Stimulated activated CD4-positive, alpha-beta T cell treated with anti-CD3 and anti-CD28 coated beads, Interleukin-1b, Interleukin-23, amount 100 ng/mL, for 1 hour (primary cell): ENCODE measurements at regions not wholly inside any gene's neighbourhood (a gene's known extent, or its start where the extent isn't known, plus 50 kb on each side); places are given as distances from the start of the nearest gene placed in this dataset.

Source experiments
- DNase-seq, 2 donors: peaks; one replicate each; pipeline ENCODE4 v3.0.0-alpha.2; 2020; ENCODE audit warnings: low read depth in 2 of 2

DNA sequence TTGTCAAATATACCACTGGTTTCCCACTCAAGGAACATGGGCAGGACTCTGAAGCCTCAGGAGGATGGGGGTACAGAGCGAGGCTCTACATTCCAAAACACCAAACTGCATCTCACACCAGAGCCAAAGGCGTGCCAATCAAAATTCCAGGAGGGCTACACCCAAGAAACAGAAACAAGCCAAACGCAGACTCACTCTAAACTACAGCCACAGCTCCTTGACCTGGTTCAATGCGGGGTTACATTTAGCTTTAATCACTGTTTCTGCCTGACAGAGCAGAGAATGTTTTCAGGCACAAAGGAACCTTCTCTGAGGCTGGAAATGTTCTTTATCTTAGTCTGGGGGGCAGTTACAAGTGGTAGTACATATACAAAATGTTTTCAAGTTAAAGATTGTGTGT is 2121.5 kb upstream of the AGA start:
- DNase-seq: no peak

DNA sequence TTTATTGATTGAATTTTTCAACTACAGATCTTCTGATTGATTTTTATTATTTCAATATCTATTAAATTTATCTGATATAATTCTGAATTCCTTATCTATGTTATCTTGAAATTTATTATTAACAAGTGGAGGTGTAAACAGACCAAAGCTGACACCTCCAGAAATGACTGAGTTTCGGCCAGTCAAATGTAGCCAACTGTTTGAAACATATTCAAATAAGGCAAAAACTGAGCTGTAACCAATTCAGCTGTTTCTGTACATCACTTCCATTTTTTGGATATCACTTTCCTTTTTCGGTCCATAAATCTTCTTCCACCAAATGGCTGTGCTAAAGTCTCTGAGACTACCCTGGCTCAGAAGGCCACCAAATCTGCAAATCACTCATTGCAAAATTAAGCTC is 2127.3 kb upstream of the AGA start:
- no peak for DNase-seq

- DNase-seq: no peak
Observed at GRCh38 chr4:179582164-179582905, 2140.1 kb upstream of the AGA start.

- no peak for DNase-seq
Observed at GRCh38 chr4:179583221-179583620, 2141.0 kb upstream of the AGA start.

DNA sequence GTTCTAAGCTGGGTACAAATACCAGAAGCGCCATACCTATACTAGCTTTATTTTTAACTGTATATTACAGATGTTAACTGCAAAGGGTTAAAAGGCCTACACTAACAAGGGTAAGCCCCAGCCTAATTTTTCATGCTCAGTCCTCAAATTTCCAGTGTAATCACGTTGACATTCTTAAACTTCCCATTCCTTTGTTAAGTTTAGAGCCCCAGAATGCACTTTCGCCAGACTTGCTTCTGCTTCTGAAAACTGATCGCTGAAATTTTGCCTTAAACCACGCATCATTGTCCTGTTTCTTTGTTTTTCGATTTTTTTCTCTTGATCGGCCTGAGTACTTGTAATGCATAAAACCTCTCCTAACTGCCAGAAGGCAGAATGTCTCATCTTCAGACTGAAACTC is 2141.9 kb upstream of the AGA start:
- no peak for DNase-seq

- DNase-seq: no peak
Observed at GRCh38 chr4:179585761-179586160, 2143.5 kb upstream of the AGA start.

DNA sequence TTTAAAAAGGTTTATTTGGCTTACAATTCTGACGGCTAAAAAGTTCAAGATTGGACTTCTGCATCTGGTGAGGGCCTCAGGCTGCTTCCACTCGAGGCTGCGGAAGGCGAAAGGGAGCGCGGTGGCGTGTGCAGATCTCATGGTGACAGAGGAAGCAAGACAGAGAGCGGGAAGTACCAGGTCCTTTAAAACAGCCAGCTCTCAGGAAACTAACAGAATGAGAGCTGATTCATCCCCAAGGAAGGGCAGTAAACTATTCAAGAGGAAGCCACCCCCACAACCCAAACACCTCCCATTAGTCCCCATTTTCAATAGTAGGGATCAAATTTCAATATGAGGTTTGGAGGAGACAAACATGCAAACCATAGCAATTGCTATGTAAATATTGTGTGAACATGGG is 2144.2 kb upstream of the AGA start:
- DNase-seq: no peak

DNA sequence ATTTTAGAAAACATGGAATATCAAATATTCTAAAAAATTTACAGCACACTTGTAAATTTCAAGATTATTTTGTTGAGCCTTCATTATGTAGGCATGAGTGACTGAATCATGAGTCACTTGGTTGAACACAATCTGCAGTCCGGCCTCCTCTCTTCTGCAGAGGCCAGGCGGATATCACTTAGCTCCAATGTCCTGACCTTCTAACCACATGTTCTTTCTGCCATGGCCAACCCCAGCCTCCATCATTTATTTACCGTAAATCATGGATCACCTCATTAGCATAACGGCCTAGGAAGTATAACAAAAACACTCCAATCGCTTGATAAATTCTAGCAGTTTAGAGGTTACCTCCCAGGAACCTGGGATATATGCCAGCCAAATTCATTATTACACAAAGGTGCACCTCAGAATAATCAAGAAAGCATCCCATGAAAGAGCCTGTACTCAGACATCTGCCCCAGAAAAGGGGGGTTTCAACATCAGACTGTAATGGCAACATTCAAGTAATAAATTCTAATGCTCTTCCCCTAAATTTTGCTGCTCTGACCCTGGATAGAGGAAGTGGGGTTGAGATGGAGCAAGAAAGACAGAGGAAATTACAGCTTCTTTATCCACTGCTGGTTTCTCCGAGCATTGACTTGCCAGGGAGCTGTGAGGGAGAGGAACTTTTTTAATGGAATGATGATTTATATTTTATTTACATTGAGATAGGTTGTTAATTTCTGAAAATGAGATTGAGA is 2153.6 kb upstream of the AGA start:
- DNase-seq: no peak

DNA sequence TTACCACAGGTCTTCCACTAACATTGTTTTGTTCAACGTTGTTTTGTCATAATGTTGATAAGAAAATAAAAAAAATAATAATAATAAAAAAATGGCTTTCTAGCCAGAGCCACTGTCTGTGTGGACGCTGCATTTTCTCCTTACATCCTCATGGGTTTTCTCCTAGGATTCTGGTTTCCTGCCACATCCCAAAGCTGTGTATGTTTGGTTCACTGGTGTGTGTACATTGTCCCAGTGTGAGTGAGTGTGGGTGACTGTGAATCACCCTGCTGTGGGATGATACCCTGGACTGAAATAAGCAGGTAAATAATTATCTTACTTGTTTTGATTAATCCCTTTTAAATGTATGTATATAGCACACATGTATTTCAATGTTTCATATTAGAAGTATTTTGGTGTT is 2154.4 kb upstream of the AGA start:
- DNase-seq: no peak

DNA sequence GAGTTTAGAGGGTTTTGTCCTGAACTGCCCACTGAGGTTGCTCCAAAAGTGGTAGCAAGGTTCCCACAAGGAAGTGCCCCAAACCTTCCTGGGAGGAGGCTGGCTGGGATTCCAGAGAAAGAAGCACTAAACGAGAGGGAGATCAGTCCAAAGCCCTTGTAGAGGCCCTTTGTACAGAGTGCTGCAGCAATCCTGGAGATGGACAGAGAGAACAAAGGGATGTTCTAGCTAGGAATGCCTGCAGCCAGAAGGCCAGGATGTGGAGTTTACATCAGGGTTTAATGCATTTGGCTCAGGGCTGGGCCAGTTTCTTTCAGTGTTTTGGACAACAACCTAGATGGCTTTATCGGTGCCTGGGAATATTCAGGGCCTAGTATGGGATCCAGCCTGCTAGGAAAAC is 2155.1 kb upstream of the AGA start:
- DNase-seq: no peak

DNA sequence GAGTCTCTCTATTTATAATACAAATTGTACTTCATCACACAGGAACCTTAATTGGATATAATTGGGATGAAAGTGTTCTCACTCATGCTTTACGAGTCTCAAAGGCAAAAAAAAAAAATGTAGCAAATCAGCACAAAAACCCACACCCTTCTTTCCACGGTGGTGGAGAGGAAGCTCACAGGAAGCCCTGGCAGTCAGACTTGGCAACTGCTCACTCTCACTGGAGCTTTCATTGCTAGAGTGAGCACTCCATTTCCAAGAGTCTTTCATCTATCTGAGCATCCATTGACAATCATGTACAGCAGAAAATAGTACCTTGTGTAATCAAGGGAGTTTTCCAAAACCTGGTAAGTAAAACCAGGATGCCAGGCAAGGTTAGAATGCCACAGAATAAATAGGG is 2159.4 kb upstream of the AGA start:
- no peak for DNase-seq

- DNase-seq: no peak
Observed at GRCh38 chr4:179605196-179605595, 2163.0 kb upstream of the AGA start.

DNA sequence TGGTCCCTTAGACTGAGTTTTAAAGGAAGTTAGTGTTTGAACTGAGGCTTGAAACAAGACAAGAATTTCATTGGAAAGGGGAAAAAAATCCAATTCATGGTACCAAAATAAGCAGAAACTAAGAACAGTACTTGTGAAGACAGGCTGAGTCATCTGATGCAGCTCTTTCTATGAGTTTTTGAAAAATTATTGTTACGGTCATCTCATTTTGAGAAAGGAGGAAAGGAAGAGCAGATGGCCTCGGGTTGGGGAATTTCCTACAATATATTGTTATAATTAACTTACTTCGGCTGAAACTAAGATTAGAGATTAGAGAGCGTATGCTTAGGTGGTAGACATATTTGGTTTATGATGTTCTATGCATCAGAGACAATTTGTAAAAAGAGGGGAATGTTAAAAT is 2164.8 kb upstream of the AGA start:
- DNase-seq: no peak

- DNase-seq: no peak
Observed at GRCh38 chr4:179615704-179616103, 2173.5 kb upstream of the AGA start.

GRCh38 chr4:179618966-179619365 is 2176.7 kb upstream of the AGA start:
- DNase-seq: no peak

DNA sequence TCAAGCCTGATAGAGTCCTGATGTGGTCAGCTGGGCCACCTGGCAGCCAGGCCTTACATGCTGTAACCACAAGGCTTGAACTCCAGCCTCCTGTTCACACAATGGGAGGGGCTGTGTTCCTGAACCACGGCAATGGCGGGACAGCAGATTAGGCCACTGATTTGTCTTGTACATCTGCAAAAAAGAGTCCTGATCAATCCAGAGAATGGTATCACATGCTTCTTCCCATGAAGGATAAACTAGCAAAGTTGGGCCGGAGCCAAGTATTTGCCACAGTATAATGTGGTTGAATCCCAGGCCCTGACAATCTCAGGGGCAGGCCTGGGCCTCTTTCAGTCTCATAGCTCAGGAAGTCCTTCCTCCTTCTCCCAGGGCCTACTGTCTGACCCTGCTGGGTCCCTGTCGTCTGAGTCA is 2182.5 kb upstream of the AGA start:
- DNase-seq: no peak

DNA sequence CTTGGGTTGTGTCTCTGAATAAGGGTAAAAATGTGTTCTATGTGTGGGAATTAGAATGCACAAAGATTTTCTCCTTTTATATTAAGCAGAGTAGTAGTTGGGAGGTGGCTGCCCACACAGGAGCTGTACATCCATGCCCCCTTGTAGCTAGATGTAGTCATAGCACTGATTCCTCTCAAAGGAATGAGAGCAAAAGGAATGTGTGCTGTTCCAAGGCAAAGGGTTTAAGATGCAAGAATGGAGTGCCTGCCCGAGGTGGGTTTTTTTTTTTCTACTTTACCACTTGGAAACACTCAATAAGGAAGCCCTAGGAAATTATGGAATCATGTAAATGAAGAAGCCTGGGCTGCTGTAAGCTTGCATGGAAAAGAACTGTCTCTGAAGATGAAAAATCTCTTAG is 2183.2 kb upstream of the AGA start:
- DNase-seq: no peak

- DNase-seq: no peak
Observed at GRCh38 chr4:179626687-179627086, 2184.4 kb upstream of the AGA start.

DNA sequence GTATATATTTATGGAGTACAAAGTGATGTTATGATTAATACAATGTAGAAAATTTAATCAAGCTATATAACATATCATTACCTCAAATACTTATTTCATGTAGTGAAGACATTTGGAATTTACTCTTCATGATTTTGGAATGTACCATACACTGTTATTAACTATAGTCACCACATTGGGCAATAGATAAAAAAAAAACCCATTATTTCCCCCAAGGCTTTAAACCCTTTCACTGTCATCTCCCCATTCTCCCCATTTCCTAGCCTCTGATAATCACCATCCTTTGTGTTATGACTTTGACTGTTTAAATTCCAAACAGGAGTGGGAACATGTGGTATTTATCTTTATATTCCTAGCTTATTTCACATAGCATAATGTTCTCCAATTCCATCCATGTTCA is 2189.1 kb upstream of the AGA start:
- DNase-seq: no peak

DNA sequence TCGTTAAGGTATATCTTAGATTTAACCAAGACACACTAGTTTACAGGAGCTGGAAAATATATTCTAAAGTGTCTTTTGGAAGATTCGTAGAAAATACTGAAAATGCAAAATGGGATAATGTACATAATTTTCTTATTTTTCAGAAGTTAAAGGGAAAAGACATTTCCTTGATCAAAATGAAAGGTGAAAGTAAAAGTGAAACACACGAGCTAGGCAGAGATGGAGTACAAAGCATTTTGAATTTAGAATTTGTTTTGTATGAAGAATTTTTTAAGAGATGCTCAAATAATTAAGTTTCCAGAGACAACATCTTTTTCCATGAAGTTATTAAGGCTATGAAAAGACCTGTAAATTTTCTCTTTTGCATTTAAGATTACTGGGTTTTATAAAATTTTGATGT is 2192.6 kb upstream of the AGA start:
- DNase-seq: no peak

GRCh38 chr4:179662522-179662921 is 2220.3 kb upstream of the AGA start:
- no peak for DNase-seq

DNA sequence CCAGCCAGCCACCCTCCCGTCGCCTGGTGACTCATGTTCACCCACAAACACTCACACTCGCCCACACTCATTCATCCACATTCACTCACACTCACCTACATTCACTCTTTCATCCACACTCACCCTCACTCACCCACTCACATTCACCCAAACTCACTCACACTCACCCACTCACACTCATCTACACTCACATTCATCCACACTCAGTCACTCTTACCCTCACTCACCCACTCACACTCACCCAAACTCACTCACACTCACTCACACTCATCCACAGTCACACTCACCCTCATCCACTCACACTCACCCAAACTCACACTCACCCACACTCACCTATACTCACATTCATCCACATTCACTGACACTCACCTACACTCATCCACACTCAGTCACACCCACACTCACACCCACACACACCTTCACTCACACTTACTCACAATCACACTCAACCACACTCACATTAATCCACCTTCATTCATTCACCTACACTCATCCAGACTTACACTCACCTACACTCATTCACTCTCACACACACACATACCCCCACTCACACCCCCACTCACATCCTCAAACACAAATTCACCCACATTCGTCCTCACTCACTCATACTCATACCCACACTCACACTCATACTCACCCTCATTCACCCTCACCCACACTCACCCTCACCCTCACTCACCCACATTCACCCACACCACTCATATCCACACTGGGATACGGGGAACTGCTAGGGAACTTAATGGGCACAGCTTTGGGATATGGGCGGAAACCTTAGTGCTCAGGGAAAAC is 2221.6 kb upstream of the AGA start:
- DNase-seq: no peak
